ENCODE measurements at regions not wholly inside any gene's neighbourhood (a gene's known extent, or its start where the extent isn't known, plus 50 kb on each side); places are given as distances from the start of the nearest gene placed in this dataset.
"Not testable (repeated sequence)": the region's sequence is repeated elsewhere in the genome, so short reads cannot be mapped to it uniquely, and the experiment has no call there.

DNA sequence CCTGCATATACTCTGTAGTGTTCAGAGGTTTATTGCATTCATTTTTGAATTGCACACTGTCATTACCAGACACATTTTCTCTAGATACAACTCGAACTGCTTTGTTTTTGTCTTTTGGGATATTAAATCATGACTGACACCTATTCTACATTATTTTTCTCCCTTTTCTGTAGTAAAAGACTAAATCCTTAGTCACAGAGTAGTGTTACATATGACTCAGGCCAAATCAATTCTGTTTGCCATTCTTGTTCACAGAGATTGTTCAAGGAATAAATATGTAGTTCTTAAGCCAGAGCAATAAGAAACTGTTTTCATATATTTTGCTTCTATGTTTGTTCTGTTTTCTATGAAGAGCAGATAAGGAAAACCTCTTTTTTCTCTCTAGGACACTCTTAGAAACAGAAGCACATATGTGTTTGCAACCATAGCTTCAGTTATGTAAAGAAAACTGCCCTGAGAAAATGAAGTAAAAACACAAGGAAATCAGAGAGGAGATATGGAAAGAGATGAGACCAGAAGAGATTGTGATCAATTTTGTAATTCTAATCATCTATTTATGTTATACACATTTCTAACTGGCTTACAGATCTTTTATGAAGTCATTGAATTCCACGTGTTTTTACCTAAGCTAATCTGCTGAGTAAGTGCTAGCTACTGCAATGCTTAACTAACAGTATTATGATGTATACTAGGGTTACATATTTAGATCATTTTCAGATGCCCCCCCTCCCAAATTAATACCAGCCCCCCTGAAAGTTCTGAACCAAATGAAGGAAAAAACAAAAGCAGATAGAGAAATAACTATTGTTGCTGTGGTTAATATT is 1995.6 kb upstream of the CDH6 start:
- no CpG with 5 or more reads among the region's 2 CpGs for WGBS (ENCODE audit: insufficient coverage)
- DNase-seq (ENCODE audit: low read depth in 4 of 6, low spot score in 6 of 6) = no peak
- H3K27me3 ChIP-seq (ENCODE audit: control insufficient read depth, insufficient read depth, low read length) = no peaks in the 10 kb centered on the region
- no peaks in the 10 kb centered on the region for H3K4me1 ChIP-seq (ENCODE audit: control insufficient read depth, insufficient read depth, low read length)
- H3K9me3 ChIP-seq (ENCODE audit: control insufficient read depth, insufficient read depth, low read length) = no peaks in the 10 kb centered on the region
- H3K36me3 ChIP-seq (ENCODE audit: control insufficient read depth, insufficient read depth, low read length) = no peaks in the 10 kb centered on the region
- no peak overlapping the region for H3K27ac ChIP-seq (ENCODE audit: low read depth, low read length)
- no peak overlapping the region for H3K4me3 ChIP-seq (ENCODE audit: low read depth, low read length)

- DNase-seq (ENCODE audit: low read depth in 4 of 6, low spot score in 6 of 6) = no peak
- no peak overlapping the region for H3K4me3 ChIP-seq (ENCODE audit: low read depth, low read length)
- H3K27ac ChIP-seq (ENCODE audit: low read depth, low read length) = no peak overlapping the region
- H3K9me3 ChIP-seq (ENCODE audit: control insufficient read depth, insufficient read depth, low read length) = no peaks in the 10 kb centered on the region
- no peaks in the 10 kb centered on the region for H3K4me1 ChIP-seq (ENCODE audit: control insufficient read depth, insufficient read depth, low read length)
- 67% methylated on average over 1 of the region's 1 CpG for WGBS (ENCODE audit: insufficient coverage)
- no peaks in the 10 kb centered on the region for H3K27me3 ChIP-seq (ENCODE audit: control insufficient read depth, insufficient read depth, low read length)
- no peaks in the 10 kb centered on the region for H3K36me3 ChIP-seq (ENCODE audit: control insufficient read depth, insufficient read depth, low read length)
Measured at GRCh38 chr5:29193972-29194371, 1999.5 kb upstream of the CDH6 start.

DNA sequence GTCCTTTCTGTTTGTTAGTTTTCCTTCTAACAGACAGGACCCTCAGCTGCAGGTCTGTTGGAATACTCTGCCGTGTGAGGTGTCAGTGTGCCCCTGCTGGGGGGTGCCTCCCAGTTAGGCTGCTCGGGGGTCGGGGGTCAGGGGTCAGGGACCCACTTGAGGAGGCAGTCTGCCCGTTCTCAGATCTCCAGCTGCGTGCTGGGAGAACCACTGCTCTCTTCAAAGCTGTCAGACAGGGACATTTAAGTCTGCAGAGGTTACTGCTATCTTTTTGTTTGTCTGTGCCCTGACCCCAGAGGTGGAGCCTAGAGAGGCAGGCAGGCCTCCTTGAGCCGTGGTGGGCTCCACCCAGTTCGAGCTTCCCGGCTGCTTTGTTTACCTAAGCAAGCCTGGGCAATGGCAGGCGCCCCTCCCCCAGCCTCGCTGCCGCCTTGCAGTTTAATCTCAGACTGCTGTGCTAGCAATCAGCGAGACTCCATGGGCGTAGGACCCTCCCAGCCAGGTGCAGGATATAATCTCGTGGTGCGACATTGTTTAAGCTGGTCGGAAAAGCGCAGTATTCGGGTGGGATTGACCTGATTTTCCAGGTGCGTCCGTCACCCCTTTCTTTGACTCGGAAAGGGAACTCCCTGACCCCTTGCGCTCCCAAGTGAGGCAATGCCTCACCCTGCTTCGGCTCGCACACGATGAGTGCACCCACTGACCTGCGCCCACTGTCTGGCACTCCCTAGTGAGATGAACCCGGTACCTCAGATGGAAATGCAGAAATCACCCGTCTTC is 2002.0 kb upstream of the CDH6 start:
- H3K4me1 ChIP-seq (ENCODE audit: control insufficient read depth, insufficient read depth, low read length); H3K27me3 ChIP-seq (ENCODE audit: control insufficient read depth, insufficient read depth, low read length); H3K27ac ChIP-seq (ENCODE audit: low read depth, low read length); H3K9me3 ChIP-seq (ENCODE audit: control insufficient read depth, insufficient read depth, low read length); DNase-seq (ENCODE audit: low read depth in 4 of 6, low spot score in 6 of 6); H3K4me3 ChIP-seq (ENCODE audit: low read depth, low read length); H3K36me3 ChIP-seq (ENCODE audit: control insufficient read depth, insufficient read depth, low read length): not testable (repeated sequence)
- WGBS (ENCODE audit: insufficient coverage) = 92% methylated on average over 19 of the region's 28 CpGs

DNA sequence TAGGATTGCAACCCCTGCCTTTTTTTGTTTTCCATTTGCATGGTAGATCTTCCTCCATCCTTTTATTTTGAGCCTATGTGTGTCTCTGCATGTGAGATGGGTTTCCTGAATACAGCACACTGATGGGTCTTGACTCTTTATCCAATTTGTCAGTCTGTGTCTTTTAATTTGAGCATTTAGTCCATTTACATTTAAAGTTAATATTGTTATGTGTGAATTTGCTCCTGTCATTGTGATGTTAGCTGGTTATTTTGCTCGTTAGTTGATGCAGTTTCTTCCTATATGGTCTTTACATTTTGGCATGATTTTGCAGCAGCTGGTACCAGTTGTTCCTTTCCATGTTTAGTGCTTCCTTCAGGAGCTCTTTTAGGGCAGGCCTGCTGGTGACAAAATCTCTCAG is 2003.1 kb upstream of the CDH6 start:
- no CpG with 5 or more reads among the region's 1 CpG for WGBS (ENCODE audit: insufficient coverage)
- not testable (repeated sequence) for H3K27me3 ChIP-seq (ENCODE audit: control insufficient read depth, insufficient read depth, low read length); DNase-seq (ENCODE audit: low read depth in 4 of 6, low spot score in 6 of 6); H3K4me1 ChIP-seq (ENCODE audit: control insufficient read depth, insufficient read depth, low read length); H3K27ac ChIP-seq (ENCODE audit: low read depth, low read length); H3K9me3 ChIP-seq (ENCODE audit: control insufficient read depth, insufficient read depth, low read length); H3K36me3 ChIP-seq (ENCODE audit: control insufficient read depth, insufficient read depth, low read length); H3K4me3 ChIP-seq (ENCODE audit: low read depth, low read length)

DNA sequence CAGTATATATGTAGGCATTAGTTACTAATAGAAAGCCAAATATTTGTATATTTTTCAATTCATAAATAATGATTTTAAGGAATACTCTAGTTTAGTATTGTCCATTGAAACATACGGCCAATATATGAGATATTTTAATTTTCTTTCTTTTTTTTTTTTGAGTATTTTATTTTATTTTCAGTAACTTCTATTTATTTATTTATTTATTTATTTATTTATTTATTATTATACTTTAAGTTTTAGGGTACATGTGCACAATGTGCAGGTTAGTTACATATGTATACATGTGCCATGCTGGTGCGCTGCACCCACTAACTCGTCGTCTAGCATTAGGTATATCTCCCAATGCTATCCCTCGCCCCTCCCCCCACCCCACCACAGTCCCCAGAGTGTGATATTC is 2007.1 kb upstream of the CDH6 start:
- not testable (repeated sequence) for H3K9me3 ChIP-seq (ENCODE audit: control insufficient read depth, insufficient read depth, low read length); H3K4me1 ChIP-seq (ENCODE audit: control insufficient read depth, insufficient read depth, low read length); H3K27ac ChIP-seq (ENCODE audit: low read depth, low read length); H3K27me3 ChIP-seq (ENCODE audit: control insufficient read depth, insufficient read depth, low read length); H3K4me3 ChIP-seq (ENCODE audit: low read depth, low read length); H3K36me3 ChIP-seq (ENCODE audit: control insufficient read depth, insufficient read depth, low read length); DNase-seq (ENCODE audit: low read depth in 4 of 6, low spot score in 6 of 6)
- no CpG with 5 or more reads among the region's 5 CpGs for WGBS (ENCODE audit: insufficient coverage)

- Histone ChIP-seq H3K36me3 (ENCODE audit: control insufficient read depth, insufficient read depth, low read length) (no peaks in the 10 kb centered on the region), H3K27ac (ENCODE audit: low read depth, low read length) (no peak overlapping the region), H3K27me3 (ENCODE audit: control insufficient read depth, insufficient read depth, low read length) (no peaks in the 10 kb centered on the region), H3K4me3 (ENCODE audit: low read depth, low read length) (no peak overlapping the region), H3K4me1 (ENCODE audit: control insufficient read depth, insufficient read depth, low read length) (no peaks in the 10 kb centered on the region), H3K9me3 (ENCODE audit: control insufficient read depth, insufficient read depth, low read length) (no peaks in the 10 kb centered on the region)
- DNase-seq (ENCODE audit: low read depth in 4 of 6, low spot score in 6 of 6) = no peak
- no CpG with 5 or more reads among the region's 1 CpG for WGBS (ENCODE audit: insufficient coverage)
Measured at GRCh38 chr5:29185558-29185957, 2007.9 kb upstream of the CDH6 start.

DNA sequence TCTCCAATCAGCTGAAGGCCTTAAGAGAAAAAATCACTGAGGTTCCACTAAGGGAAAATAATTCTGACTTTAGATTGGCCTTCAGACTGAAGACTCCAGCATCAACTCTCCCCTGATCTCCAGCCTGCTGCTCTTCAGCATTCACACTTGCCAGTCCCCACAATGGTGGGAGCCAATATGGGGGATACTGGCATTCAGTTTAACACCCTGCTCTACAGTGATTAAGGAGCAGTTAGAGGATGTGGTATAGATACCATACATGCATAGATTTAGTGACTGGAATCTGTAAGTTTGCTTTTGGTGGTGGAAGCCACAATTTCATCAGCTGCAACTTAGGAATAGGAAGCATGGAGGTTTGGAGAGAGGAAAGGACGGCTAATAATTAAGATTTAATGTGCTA is 2017.7 kb upstream of the CDH6 start:
- Histone ChIP-seq H3K27me3 (ENCODE audit: control insufficient read depth, insufficient read depth, low read length) (no peaks in the 10 kb centered on the region), H3K4me1 (ENCODE audit: control insufficient read depth, insufficient read depth, low read length) (no peaks in the 10 kb centered on the region), H3K36me3 (ENCODE audit: control insufficient read depth, insufficient read depth, low read length) (no peaks in the 10 kb centered on the region), H3K9me3 (ENCODE audit: control insufficient read depth, insufficient read depth, low read length) (no peaks in the 10 kb centered on the region), H3K4me3 (ENCODE audit: low read depth, low read length) (no peak overlapping the region), H3K27ac (ENCODE audit: low read depth, low read length) (no peak overlapping the region)
- WGBS (ENCODE audit: insufficient coverage) = 86% methylated on average over 1 of the region's 1 CpG
- DNase-seq (ENCODE audit: low read depth in 4 of 6, low spot score in 6 of 6) = no peak

- no peak for DNase-seq (ENCODE audit: low read depth in 4 of 6, low spot score in 6 of 6)
- H3K9me3 ChIP-seq (ENCODE audit: control insufficient read depth, insufficient read depth, low read length) = no peaks in the 10 kb centered on the region
- no peaks in the 10 kb centered on the region for H3K4me1 ChIP-seq (ENCODE audit: control insufficient read depth, insufficient read depth, low read length)
- no CpG with 5 or more reads among the region's 1 CpG for WGBS (ENCODE audit: insufficient coverage)
- no peaks in the 10 kb centered on the region for H3K36me3 ChIP-seq (ENCODE audit: control insufficient read depth, insufficient read depth, low read length)
- H3K4me3 ChIP-seq (ENCODE audit: low read depth, low read length) = no peak overlapping the region
- H3K27ac ChIP-seq (ENCODE audit: low read depth, low read length) = no peak overlapping the region
- H3K27me3 ChIP-seq (ENCODE audit: control insufficient read depth, insufficient read depth, low read length) = no peaks in the 10 kb centered on the region
Measured at GRCh38 chr5:29170599-29170998, 2022.9 kb upstream of the CDH6 start.

- Histone ChIP-seq H3K4me1 (ENCODE audit: control insufficient read depth, insufficient read depth, low read length) (no peaks in the 10 kb centered on the region), H3K4me3 (ENCODE audit: low read depth, low read length) (no peak overlapping the region), H3K36me3 (ENCODE audit: control insufficient read depth, insufficient read depth, low read length) (no peaks in the 10 kb centered on the region), H3K9me3 (ENCODE audit: control insufficient read depth, insufficient read depth, low read length) (no peaks in the 10 kb centered on the region), H3K27me3 (ENCODE audit: control insufficient read depth, insufficient read depth, low read length) (no peaks in the 10 kb centered on the region), H3K27ac (ENCODE audit: low read depth, low read length) (no peak overlapping the region)
- peak in 2 of 6 donors; percentile 50 to 83 for DNase-seq (ENCODE audit: low read depth in 4 of 6, low spot score in 6 of 6)
- WGBS (ENCODE audit: insufficient coverage) = no CpG with 5 or more reads among the region's 2 CpGs
Measured at GRCh38 chr5:29169886-29170285, 2023.6 kb upstream of the CDH6 start.

- H3K36me3 ChIP-seq (ENCODE audit: control insufficient read depth, insufficient read depth, low read length) = no peaks in the 10 kb centered on the region
- H3K27me3 ChIP-seq (ENCODE audit: control insufficient read depth, insufficient read depth, low read length) = no peaks in the 10 kb centered on the region
- H3K27ac ChIP-seq (ENCODE audit: low read depth, low read length) = no peak overlapping the region
- peak in 1 of 6 donors; percentile 17 for DNase-seq (ENCODE audit: low read depth in 4 of 6, low spot score in 6 of 6)
- no CpG with 5 or more reads among the region's 1 CpG for WGBS (ENCODE audit: insufficient coverage)
- H3K4me1 ChIP-seq (ENCODE audit: control insufficient read depth, insufficient read depth, low read length) = no peaks in the 10 kb centered on the region
- H3K4me3 ChIP-seq (ENCODE audit: low read depth, low read length) = no peak overlapping the region
- no peaks in the 10 kb centered on the region for H3K9me3 ChIP-seq (ENCODE audit: control insufficient read depth, insufficient read depth, low read length)
Measured at GRCh38 chr5:29162297-29162696, 2031.2 kb upstream of the CDH6 start.

Data from spinal cord (tissue), 9 donors.